ENCODE measurements at regions not wholly inside any gene's neighbourhood (a gene's known extent, or its start where the extent isn't known, plus 50 kb on each side); places are given as distances from the start of the nearest gene placed in this dataset.
"Not testable (repeated sequence)": the region's sequence is repeated elsewhere in the genome, so short reads cannot be mapped to it uniquely, and the experiment has no call there.

DNA sequence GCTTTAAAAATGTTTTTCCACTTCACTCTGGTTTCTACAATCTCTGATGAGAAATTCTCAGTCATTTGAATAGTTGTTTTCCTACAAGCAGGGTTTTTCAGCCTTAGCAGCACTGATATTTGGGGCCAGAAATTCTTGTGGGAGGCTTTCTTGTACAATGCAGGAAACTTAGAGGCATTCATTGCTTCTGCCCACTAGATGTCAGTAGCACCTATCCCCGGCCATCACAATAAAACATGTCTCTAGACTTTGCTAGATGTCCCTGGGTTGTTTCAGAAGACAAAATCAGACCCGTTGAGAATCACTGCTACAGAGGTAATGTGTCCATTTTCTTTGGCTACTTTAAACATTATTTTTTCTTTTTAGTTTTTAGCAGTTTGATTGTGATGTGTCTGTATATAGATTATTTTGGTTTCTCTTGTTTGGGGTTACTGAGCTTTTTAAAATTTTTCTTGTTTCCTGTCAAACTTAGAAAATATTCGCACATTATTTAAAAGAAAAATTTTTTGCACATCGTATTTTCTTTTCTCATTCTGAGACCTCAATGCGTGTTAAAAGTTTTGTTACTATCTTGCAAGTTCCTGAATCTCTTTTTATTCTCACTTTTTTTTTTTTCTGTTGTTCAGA lies 60.8 kb upstream of the CCDC179 start:
- intact Hi-C loops (cut with micrococcal nuclease), result loop anchor here (2.0 kb wide), 1 partner anchor 44 kb away; no protein-coding TSS in a partner anchor

GRCh38 chr11:22922672-22923071 lies 62.4 kb upstream of the CCDC179 start:
- intact Hi-C loops (cut with micrococcal nuclease), result no loop called here

DNA sequence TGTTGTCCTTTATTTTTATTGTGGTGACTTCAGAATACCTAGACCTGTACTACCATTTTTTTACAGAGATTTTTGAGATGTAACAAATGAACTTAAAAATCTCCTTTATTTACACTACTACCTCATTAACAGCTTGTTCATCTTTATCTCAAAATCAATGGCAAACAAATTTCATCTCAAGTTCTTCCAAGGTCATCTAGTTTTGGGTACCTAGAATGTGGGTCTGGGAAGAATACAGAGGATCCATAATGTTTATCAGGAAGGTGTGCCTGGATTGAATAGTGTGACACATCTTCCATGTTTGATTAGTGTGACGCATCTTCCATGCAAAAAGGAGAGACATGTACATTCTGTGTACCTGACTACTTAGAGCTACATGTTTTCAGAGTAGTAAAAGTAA lies 63.3 kb upstream of the CCDC179 start:
- intact Hi-C loops (cut with micrococcal nuclease), result no loop called here

- intact Hi-C loops (cut with micrococcal nuclease), result no loop called here
Measured at GRCh38 chr11:22926341-22926740, 66.1 kb upstream of the CCDC179 start.

DNA sequence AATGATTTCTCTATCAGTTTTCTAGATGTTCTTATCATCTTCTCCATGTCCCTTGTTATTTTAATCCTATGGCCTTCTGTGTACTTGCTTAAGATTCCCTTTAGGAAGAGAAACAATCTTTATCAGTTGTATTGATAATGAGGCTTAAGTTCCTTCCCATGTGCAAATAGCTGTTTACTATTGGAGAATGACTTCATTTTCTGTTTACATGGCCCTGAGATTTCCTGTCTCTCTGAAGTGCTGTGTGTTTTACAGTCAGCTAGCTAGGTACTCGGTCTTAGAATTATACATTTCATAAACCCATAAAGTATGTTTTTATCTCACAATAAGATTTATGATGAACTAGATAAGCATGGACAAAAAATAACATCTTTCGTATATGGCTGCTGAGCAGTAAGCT lies 67.5 kb upstream of the CCDC179 start:
- intact Hi-C loops (cut with micrococcal nuclease), result no loop called here

DNA sequence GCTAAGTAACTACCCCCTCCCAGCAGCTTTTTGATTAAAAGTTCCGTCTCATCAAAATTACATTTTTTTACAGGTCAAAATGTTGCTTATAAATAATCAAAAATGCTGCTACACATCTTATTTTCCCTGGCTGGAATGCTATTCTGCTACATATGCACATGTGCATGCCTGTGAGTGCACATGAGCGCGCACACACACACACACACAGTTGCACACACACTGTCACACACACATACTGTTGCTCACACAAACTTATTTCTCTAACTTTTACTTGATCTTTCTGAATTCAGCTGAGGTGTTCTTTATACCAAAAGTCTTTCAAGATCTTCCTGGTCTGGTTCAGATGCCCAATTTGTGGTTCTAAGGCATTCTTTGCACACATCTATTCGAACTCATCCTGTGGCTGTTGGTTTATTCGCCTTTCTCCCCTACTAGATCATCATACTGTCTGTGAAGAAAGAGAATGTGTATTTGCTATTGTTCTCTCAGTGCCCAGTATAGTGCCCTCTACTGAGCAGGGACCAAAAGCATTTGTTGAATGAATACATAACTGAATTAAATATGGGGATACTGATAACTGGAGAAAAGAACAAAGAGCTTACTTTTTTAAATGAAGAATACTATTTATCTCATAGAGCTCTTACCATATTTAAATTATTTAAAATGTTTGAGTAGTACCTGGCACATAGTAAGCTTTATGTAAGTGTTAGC lies 68.1 kb upstream of the CCDC179 start:
- intact Hi-C loops (cut with micrococcal nuclease), result no loop called here

- intact Hi-C loops (cut with micrococcal nuclease), result no loop called here
Measured at GRCh38 chr11:22930816-22931594, 70.7 kb upstream of the CCDC179 start.

- intact Hi-C loops (cut with micrococcal nuclease), result no loop called here
Measured at GRCh38 chr11:22938691-22939090, 78.4 kb upstream of the CCDC179 start.

GRCh38 chr11:22941544-22941943 lies 81.3 kb upstream of the CCDC179 start:
- intact Hi-C loops (cut with micrococcal nuclease), result not testable (repeated sequence)

- intact Hi-C loops (cut with micrococcal nuclease), result no loop called here
Measured at GRCh38 chr11:22957786-22958185, 97.5 kb upstream of the CCDC179 start.

DNA sequence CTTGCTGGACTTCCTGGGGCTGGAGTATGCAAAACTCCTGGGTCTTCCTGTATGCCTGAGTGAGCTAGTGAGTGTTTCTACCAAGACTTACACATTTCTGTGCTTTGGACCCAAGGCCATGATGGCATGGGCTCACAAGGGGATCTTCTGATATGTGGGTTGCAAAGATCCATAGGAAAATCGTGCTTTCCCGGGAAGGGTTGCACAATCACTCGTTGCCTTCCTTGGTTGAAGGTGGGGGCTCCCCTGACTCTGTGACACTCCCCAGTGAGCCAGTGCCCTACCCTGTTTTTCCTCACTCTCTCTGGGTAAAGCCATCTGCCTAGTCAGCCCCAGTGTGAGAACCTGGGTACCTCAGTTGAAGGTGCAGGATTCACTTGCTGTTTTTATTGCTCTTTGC lies 114.0 kb upstream of the CCDC179 start:
- intact Hi-C loops (cut with micrococcal nuclease), result no loop called here

DNA sequence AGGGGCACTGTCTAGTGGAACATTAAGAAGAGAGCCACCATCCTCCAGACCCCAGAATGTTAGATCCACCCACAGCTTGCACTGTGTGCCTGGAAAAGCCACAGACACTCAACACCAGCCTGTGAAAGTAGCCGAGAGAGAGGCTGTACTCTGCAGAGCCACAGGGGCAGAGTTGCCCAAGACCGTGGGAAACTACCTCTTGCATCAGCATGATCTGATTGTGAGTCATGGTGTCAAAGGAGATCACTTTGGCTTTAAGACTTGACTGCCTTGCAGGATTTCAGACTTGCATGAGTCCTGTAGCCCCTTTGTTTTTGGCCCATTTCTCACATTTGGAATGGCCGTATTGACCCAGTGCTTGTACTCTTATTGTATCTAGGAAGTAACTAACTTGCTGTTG lies 115.9 kb upstream of the CCDC179 start:
- intact Hi-C loops (cut with micrococcal nuclease), result no loop called here

- intact Hi-C loops (cut with micrococcal nuclease), result no loop called here
Measured at GRCh38 chr11:22982903-22983302, 122.6 kb upstream of the CCDC179 start.

DNA sequence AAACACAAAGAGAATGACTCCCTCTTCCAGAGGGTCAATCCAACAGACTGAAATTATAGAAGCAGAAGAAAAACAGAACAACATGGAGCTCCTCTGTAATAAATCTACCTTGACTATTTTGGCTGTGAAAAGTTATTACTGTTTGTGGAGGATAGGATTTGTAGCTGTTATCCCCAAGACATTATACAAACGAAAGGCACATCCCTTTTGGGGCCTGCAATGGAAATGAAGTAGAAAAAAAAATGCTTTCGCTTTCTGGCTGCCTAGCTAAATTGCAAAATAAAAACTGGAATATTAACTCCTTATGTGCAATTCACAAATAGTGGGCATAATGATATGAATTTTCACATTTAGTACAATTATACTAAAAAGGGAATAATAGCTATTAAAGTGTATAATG lies 123.8 kb upstream of the CCDC179 start:
- intact Hi-C loops (cut with micrococcal nuclease), result no loop called here

- intact Hi-C loops (cut with micrococcal nuclease), result no loop called here
Measured at GRCh38 chr11:22989371-22989770, 129.1 kb upstream of the CCDC179 start.

DNA sequence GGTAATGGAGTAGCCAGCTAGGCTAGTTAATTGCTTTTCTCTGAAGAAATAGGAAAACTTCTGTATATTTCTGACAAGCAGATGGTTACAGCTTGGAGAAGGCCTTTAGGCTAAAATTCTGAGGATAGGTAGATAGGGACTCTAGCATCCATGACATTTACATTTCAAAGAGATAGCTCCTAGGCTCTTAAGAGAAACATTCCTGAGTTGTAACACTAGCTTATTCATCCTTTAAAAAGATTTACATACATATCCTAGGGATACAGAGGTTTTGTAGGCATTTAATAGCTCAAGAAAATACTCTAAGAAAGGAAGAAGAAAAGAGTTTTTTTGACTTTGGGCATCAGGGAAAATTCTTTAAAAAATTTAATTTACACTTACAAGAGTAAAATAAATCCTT lies 130.9 kb upstream of the CCDC179 start:
- intact Hi-C loops (cut with micrococcal nuclease), result no loop called here

DNA sequence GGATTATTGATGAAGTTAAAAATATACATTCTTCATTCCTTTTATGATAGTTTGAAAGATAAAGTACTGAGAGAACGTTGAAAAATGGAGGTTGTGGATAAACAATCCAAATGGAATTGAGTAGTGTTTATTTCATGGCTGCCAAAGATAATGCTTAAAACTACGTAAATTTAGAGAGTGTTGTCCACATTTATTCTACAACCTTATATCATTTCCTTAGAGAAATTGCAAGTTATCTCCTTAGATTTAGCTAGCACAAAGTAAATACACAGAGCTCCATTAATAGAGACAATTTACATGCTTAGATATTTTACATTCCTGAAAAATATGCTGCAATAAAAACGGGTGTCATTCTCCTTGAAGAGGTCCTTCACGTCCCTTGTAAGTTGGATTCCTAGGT lies 146.5 kb upstream of the CCDC179 start:
- intact Hi-C loops (cut with micrococcal nuclease), result no loop called here

DNA sequence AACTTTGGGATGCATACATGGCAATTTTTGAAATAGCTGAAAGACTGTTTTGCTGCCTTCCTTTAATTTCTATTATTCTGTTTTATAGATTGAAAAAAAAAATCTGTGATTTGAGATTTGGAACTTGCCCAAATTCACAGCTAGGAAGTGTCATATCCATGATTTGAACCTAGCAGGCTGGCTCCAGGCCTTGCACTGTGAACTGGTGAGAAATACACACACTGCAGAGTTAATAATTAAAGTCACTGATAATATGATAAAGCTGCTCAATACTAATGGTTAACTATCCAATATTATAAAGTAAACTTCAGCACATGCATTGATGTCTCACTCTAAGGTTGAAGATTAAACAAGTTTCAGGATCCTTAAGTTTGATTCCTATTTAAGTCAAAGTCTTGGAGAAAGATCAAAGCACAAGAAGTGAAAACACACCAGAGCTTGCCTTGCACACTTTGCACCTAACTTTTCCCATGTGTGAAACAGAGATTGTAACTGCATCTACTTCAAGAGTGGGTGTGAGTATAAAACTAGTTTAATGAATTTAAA lies 150.6 kb upstream of the CCDC179 start:
- intact Hi-C loops (cut with micrococcal nuclease), result no loop called here

GRCh38 chr11:23012930-23013329 lies 152.7 kb upstream of the CCDC179 start:
- intact Hi-C loops (cut with micrococcal nuclease), result no loop called here

DNA sequence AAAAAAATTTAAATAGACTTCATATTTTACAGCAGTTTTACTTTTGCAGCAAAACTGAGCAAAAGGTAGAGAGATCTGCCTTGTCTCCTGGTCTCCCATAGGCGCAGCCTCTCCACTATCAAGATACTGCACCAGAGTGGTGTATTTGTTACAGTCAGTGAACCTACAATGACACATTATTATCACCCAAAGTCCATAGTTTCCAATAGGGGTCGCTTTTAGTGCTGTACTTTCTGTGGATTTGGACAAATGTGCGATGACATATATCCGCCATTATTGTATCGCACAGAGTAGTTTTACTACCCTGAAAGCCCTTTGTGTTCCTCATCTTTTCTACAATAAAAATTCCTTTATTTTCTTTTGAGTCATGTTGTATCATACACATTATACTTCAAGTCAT lies 153.2 kb upstream of the CCDC179 start:
- intact Hi-C loops (cut with micrococcal nuclease), result no loop called here

DNA sequence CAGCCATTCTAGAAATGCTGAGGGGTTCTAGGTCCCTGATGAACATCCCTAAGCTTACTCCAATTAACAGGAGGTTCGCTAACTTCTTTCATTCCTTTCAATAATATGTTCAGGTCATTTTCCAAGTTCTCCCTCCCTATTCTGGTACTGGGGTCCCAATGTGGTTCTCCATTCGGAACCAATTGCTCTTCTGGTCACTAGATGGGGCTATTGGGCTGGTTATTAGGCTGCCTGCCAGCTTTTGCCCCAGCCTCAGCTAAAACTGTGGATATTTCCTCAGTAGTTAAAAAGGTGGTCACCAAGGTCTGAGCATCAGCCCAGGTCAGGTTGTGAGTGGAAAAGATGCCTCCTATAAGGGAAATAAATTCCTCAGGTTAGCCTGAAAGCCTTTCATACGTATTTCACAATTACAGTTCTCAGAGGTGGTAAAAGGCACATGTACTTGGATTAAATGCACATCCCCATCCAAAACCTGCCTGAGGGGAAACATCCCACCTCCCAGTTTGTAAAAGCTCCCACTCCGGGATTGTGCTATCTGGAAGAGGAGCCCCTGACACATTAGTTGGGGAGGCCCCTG lies 161.1 kb upstream of the CCDC179 start:
- intact Hi-C loops (cut with micrococcal nuclease), result loop anchor here (5.0 kb wide), 1 partner anchor 144 kb away; no protein-coding TSS in a partner anchor

GRCh38 chr11:23022854-23023253 lies 162.6 kb upstream of the CCDC179 start:
- intact Hi-C loops (cut with micrococcal nuclease), result loop anchor here (5.0 kb wide), 1 partner anchor 146 kb away; no protein-coding TSS in a partner anchor
